PC-9 (cell line): ENCODE measurements at regions not wholly inside any gene's neighbourhood (a gene's known extent, or its start where the extent isn't known, plus 50 kb on each side); places are given as distances from the start of the nearest gene placed in this dataset.

ENCODE experiments used
- BruUV-seq: library from RNA; stranded (reverse); fragments of 400-500 nt; replicated peaks from 2 replicates; lab custom pipeline; 2021; lab: Mats Ljungman, UMichigan
- CTCF ChIA-PET: fragments of 300-600 bp; sonication (Branson Sonifier 250); formaldehyde crosslinking; loops from one replicate; lab custom pipeline; 2022; ENCODE audit warnings: antibody characterized with exemption; lab: Charles Lee
- POLR2A ChIA-PET: fragments of 300-600 bp; sonication (Branson Sonifier 250); formaldehyde crosslinking; loops from one replicate; lab custom pipeline; 2022; ENCODE audit warnings: antibody characterized with exemption; ENCODE audit not compliant: unreplicated experiment; lab: Charles Lee
- DNase-seq, 2 experiments: peaks; one replicate each; pipeline versions ENCODE4 v3.0.0 to v3.0.0-alpha.2; 2015 to 2022; ENCODE audit warnings: mixed read lengths in 1 of 2
- H2AFZ ChIP-seq: fragments of 200-600 bp; sonication (generic); 2 replicates; pipeline ENCODE4 v1.8.1; 2017; ENCODE audit warnings: antibody characterized with exemption
- H3F3A ChIP-seq: fragments of 200-600 bp; sonication (generic); 2 replicates; pipeline ENCODE4 v1.8.1; 2017; ENCODE audit warnings: antibody characterized with exemption, mild to moderate bottlenecking, low read depth; ENCODE audit not compliant: insufficient read depth
- H3K27ac ChIP-seq: fragments of 200-600 bp; sonication (generic); 2 replicates; pipeline ENCODE4 v1.6.1; 2016; ENCODE audit warnings: mixed run types
- H3K27me3 ChIP-seq: fragments of 200-600 bp; sonication (generic); 2 replicates; pipeline ENCODE4 v1.6.1; 2016; ENCODE audit warnings: low read depth, mixed run types; ENCODE audit not compliant: insufficient read depth
- H3K36me3 ChIP-seq: fragments of 200-600 bp; sonication (generic); 2 replicates; pipeline ENCODE4 v1.6.1; 2016; ENCODE audit warnings: low read depth, mixed run types
- H3K4me1 ChIP-seq: fragments of 200-600 bp; sonication (generic); replicated peaks from 2 replicates; pipeline ENCODE4 v1.6.1; 2016; ENCODE audit warnings: mixed run types; ENCODE audit not compliant: insufficient read depth
- H3K4me2 ChIP-seq: fragments of 200-600 bp; sonication (generic); 2 replicates; pipeline ENCODE4 v1.6.1; 2017; ENCODE audit warnings: mixed run types
- H3K4me3 ChIP-seq: fragments of 200-600 bp; sonication (generic); 2 replicates; pipeline ENCODE4 v1.6.1; 2016; ENCODE audit warnings: mixed run types
- H3K79me2 ChIP-seq: fragments of 200-600 bp; sonication (generic); 2 replicates; pipeline ENCODE4 v1.6.1; 2017; ENCODE audit warnings: low read depth, mixed run types
- H3K9me2 ChIP-seq: fragments of 200-600 bp; sonication (generic); 2 replicates; pipeline ENCODE4 v1.8.1; 2017; ENCODE audit warnings: mild to moderate bottlenecking; ENCODE audit not compliant: insufficient read depth
- H3K9me3 ChIP-seq: fragments of 200-600 bp; sonication (generic); 2 replicates; pipeline ENCODE4 v1.8.1; 2016; ENCODE audit warnings: low read depth; ENCODE audit not compliant: insufficient read depth
- H4K20me1 ChIP-seq: fragments of 200-600 bp; sonication (generic); 2 replicates; pipeline ENCODE4 v1.8.1; 2017; ENCODE audit not compliant: insufficient read depth
- EZH2 ChIP-seq: fragments of 200-600 bp; sonication (generic); IDR thresholded peaks from 2 replicates; pipeline ENCODE4 v1.8.0; 2017; ENCODE audit warnings: antibody characterized with exemption, low read depth
- intact Hi-C: fragments of 100-400 bp; cut with micrococcal nuclease; formaldehyde crosslinking; loops from one replicate; pipeline ENCODE4 v1.10.0; 2022; ENCODE audit not compliant: unreplicated experiment
- TF ChIP-seq, protein P1 (sequence below): fragments of 200-600 bp; sonication (generic); conservative IDR thresholded peaks from 2 replicates; pipeline ENCODE4 v1.6.1; 2017; ENCODE audit warnings: mixed run types, antibody characterized with exemption, mild to moderate bottlenecking, moderate library complexity

DNA sequence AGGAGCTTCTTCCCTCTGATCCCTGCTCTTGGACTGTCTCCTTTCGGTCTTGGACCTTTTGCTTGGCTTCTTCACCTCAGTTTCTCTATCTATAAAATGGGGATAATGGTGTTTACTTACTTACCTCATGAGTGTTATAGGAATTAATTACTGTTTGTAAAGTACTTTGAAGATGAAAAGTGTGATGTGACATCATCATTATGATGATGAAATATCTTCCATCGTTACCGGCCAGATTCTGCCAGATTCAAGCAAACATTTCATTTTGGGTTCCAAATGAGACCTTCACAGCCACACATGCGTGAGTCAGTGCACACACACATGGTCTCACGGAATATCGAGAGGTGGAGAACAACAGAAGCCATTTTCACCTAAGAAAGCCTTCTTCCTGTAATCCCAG is 220.1 kb upstream of the RPL34 start:
- ChIA-PET POLR2A (no interaction called here), CTCF (no interaction called here)
- Histone ChIP-seq H3K27me3 (no peaks in the 10 kb centered on the region), H3K4me2 (no peak overlapping the region), H3K4me1 (no peaks in the 10 kb centered on the region), H3K4me3 (no peak overlapping the region), H3K27ac (no peak overlapping the region), H3K79me2 (no peaks in the 10 kb centered on the region), H2AFZ (no peak overlapping the region), H3K9me2 (no peaks in the 10 kb centered on the region), H3K9me3 (no peaks in the 10 kb centered on the region), H4K20me1 (no peaks in the 10 kb centered on the region), H3F3A (no peaks in the 10 kb centered on the region), H3K36me3 (no peaks in the 10 kb centered on the region)
- BruUV-seq = no TSS peak
- intact Hi-C loops = no loop called here
- DNase-seq = no peak
- TF ChIP-seq, protein P1, sequence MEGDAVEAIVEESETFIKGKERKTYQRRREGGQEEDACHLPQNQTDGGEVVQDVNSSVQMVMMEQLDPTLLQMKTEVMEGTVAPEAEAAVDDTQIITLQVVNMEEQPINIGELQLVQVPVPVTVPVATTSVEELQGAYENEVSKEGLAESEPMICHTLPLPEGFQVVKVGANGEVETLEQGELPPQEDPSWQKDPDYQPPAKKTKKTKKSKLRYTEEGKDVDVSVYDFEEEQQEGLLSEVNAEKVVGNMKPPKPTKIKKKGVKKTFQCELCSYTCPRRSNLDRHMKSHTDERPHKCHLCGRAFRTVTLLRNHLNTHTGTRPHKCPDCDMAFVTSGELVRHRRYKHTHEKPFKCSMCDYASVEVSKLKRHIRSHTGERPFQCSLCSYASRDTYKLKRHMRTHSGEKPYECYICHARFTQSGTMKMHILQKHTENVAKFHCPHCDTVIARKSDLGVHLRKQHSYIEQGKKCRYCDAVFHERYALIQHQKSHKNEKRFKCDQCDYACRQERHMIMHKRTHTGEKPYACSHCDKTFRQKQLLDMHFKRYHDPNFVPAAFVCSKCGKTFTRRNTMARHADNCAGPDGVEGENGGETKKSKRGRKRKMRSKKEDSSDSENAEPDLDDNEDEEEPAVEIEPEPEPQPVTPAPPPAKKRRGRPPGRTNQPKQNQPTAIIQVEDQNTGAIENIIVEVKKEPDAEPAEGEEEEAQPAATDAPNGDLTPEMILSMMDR = no peak
- no peak for TF ChIP-seq EZH2

- no peaks in the 10 kb centered on the region for H4K20me1 ChIP-seq
- no peaks in the 10 kb centered on the region for H3K4me1 ChIP-seq
- H3K9me2 ChIP-seq = no peaks in the 10 kb centered on the region
- BruUV-seq = no TSS peak
- no peaks in the 10 kb centered on the region for H3K9me3 ChIP-seq
- H3K27me3 ChIP-seq = no peaks in the 10 kb centered on the region
- TF ChIP-seq, protein P1 = no peak
- no peak for TF ChIP-seq EZH2
- H3K27ac ChIP-seq = no peak overlapping the region
- H3K36me3 ChIP-seq = no peaks in the 10 kb centered on the region
- H3F3A ChIP-seq = no peaks in the 10 kb centered on the region
- ChIA-PET CTCF (no interaction called here), POLR2A (no interaction called here)
- intact Hi-C loops = no loop called here
- H3K4me2 ChIP-seq = no peak overlapping the region
- no peak overlapping the region for H3K4me3 ChIP-seq
- DNase-seq = no peak
- no peak overlapping the region for H2AFZ ChIP-seq
- no peaks in the 10 kb centered on the region for H3K79me2 ChIP-seq
Measured at GRCh38 chr4:108399610-108400265, 220.6 kb upstream of the RPL34 start.

DNA sequence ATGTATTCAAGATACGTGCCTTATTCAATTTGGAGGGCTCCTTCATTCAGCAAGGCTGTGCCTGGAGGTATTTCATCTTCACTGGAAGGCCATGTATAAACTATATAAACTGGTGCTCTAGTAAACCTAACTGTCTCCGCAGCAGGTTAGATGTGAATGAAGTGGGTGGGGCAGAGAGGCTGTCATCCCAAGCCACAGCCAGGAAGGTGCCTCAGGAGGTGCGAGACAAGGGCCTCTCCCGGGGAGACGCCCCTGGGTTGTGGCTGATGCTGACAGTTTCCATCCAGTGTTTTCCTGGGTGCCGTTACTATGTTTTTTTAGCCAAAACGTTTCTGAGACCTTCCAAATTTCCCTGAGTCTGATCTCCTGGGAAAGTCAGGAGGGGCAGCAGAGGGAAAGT is 221.5 kb upstream of the RPL34 start:
- Histone ChIP-seq H3K9me2 (no peaks in the 10 kb centered on the region), H4K20me1 (no peaks in the 10 kb centered on the region), H3K79me2 (no peaks in the 10 kb centered on the region), H3K4me2 (no peak overlapping the region), H3K27ac (no peak overlapping the region), H3K27me3 (no peaks in the 10 kb centered on the region), H3K4me3 (no peak overlapping the region), H3K9me3 (no peaks in the 10 kb centered on the region), H3F3A (no peaks in the 10 kb centered on the region), H3K4me1 (no peaks in the 10 kb centered on the region), H2AFZ (no peak overlapping the region), H3K36me3 (no peaks in the 10 kb centered on the region)
- TF ChIP-seq, protein P1 = no peak
- TF ChIP-seq EZH2 = no peak
- ChIA-PET POLR2A (no interaction called here), CTCF (no interaction called here)
- BruUV-seq = no TSS peak
- intact Hi-C loops = no loop called here
- no peak for DNase-seq
